22Rv1 (cell line): ENCODE measurements at regions not wholly inside any gene's neighbourhood (a gene's known extent, or its start where the extent isn't known, plus 50 kb on each side); places are given as distances from the start of the nearest gene placed in this dataset.

Experiments
- ZFX ChIP-seq: fragments of 450-650 bp; IDR thresholded peaks from 2 replicates; pipeline ENCODE4 v1.6.1; 2017; ENCODE audit warnings: antibody characterized with exemption, borderline replicate concordance
- TF ChIP-seq, protein P1 (sequence below): fragments of 450-650 bp; IDR thresholded peaks from 2 replicates; pipeline ENCODE4 v1.5.1; 2017; ENCODE audit warnings: mild to moderate bottlenecking

- TF ChIP-seq, protein P1, sequence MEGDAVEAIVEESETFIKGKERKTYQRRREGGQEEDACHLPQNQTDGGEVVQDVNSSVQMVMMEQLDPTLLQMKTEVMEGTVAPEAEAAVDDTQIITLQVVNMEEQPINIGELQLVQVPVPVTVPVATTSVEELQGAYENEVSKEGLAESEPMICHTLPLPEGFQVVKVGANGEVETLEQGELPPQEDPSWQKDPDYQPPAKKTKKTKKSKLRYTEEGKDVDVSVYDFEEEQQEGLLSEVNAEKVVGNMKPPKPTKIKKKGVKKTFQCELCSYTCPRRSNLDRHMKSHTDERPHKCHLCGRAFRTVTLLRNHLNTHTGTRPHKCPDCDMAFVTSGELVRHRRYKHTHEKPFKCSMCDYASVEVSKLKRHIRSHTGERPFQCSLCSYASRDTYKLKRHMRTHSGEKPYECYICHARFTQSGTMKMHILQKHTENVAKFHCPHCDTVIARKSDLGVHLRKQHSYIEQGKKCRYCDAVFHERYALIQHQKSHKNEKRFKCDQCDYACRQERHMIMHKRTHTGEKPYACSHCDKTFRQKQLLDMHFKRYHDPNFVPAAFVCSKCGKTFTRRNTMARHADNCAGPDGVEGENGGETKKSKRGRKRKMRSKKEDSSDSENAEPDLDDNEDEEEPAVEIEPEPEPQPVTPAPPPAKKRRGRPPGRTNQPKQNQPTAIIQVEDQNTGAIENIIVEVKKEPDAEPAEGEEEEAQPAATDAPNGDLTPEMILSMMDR, result no peak
- TF ChIP-seq ZFX, result no peak
Observed at GRCh38 chr13:80605716-80606115, 264.8 kb upstream of the SPRY2 start.
